HG03139 (cell line): ENCODE measurements at regions not wholly inside any gene's neighbourhood (a gene's known extent, or its start where the extent isn't known, plus 50 kb on each side); places are given as distances from the start of the nearest gene placed in this dataset.
"Not testable (repeated sequence)": the region's sequence is repeated elsewhere in the genome, so short reads cannot be mapped to it uniquely, and the experiment has no call there.

Experiments used
- ATAC-seq: cut with Tn5 transposase; IDR thresholded peaks from one replicate; pipeline ENCODE4 v1.9.1; 2021; ENCODE audit not compliant: unreplicated experiment

GRCh38 chr1:199197695-199198094, 558.9 kb downstream of the PTPRC start:
- no peak for ATAC-seq

- ATAC-seq = no peak
These were observed 563.5 kb downstream of the PTPRC start for GRCh38 chr1:199202331-199202730.

- no peak for ATAC-seq
These were observed 565.4 kb downstream of the PTPRC start for GRCh38 chr1:199204231-199204630.

- ATAC-seq = no peak
These were observed 567.1 kb downstream of the PTPRC start for GRCh38 chr1:199205740-199206441.

GRCh38 chr1:199208847-199209246, 570.0 kb downstream of the PTPRC start:
- no peak for ATAC-seq

- ATAC-seq = no peak
These were observed 579.2 kb downstream of the PTPRC start for GRCh38 chr1:199218065-199218464.

GRCh38 chr1:199218533-199218932, 579.7 kb downstream of the PTPRC start:
- no peak for ATAC-seq

GRCh38 chr1:199220031-199220430, 581.2 kb downstream of the PTPRC start:
- ATAC-seq = no peak

GRCh38 chr1:199221371-199222150, 582.7 kb downstream of the PTPRC start:
- ATAC-seq = no peak

- no peak for ATAC-seq
These were observed 585.1 kb downstream of the PTPRC start for GRCh38 chr1:199223936-199224335.

- ATAC-seq = no peak
These were observed 587.3 kb downstream of the PTPRC start for GRCh38 chr1:199226163-199226562.

GRCh38 chr1:199242147-199242546, 603.3 kb downstream of the PTPRC start:
- no peak for ATAC-seq

GRCh38 chr1:199242601-199243000, 603.8 kb downstream of the PTPRC start:
- no peak for ATAC-seq

- ATAC-seq = peak; percentile 99
These were observed 604.7 kb downstream of the PTPRC start for GRCh38 chr1:199243423-199244061.

- ATAC-seq = no peak
These were observed 607.1 kb downstream of the PTPRC start for GRCh38 chr1:199245946-199246345.

GRCh38 chr1:199246716-199247115, 607.9 kb downstream of the PTPRC start:
- no peak for ATAC-seq

GRCh38 chr1:199247891-199248290, 609.1 kb downstream of the PTPRC start:
- ATAC-seq = no peak

GRCh38 chr1:199254040-199254439, 615.2 kb downstream of the PTPRC start:
- ATAC-seq = not testable (repeated sequence)

GRCh38 chr1:199261328-199261727, 622.5 kb downstream of the PTPRC start:
- no peak for ATAC-seq

- ATAC-seq = no peak
These were observed 625.4 kb downstream of the PTPRC start for GRCh38 chr1:199264283-199264682.

- no peak for ATAC-seq
These were observed 626.1 kb downstream of the PTPRC start for GRCh38 chr1:199264911-199265310.

- no peak for ATAC-seq
These were observed 626.5 kb downstream of the PTPRC start for GRCh38 chr1:199265319-199265718.
